ENCODE measurements at regions not wholly inside any gene's neighbourhood (a gene's known extent, or its start where the extent isn't known, plus 50 kb on each side); places are given as distances from the start of the nearest gene placed in this dataset.

DNA sequence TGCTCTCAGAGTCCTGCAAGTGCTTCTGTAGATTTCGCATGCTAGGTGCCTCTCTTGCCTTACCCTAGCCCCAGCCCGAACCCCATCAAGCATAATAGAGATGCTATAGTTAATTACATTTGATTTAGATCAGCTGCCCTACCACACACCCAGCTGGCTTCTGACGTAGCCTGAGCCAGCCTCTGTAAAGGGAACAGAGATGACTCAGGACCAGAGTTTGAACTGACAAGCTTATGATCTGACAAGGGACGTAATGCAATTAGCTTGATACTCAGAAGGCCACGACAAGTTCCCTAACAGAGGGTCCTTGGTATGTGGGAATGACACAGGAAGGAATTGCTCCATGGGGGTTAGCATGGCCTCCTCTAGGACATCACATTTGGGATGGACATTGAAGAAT, 126.6 kb downstream of the LRATD1 start:
- TF ChIP-seq ZNF140 (tag by site-specific recombination; IDR thresholded peaks at IDR 0.05) = no peak
- TF ChIP-seq, protein P1, sequence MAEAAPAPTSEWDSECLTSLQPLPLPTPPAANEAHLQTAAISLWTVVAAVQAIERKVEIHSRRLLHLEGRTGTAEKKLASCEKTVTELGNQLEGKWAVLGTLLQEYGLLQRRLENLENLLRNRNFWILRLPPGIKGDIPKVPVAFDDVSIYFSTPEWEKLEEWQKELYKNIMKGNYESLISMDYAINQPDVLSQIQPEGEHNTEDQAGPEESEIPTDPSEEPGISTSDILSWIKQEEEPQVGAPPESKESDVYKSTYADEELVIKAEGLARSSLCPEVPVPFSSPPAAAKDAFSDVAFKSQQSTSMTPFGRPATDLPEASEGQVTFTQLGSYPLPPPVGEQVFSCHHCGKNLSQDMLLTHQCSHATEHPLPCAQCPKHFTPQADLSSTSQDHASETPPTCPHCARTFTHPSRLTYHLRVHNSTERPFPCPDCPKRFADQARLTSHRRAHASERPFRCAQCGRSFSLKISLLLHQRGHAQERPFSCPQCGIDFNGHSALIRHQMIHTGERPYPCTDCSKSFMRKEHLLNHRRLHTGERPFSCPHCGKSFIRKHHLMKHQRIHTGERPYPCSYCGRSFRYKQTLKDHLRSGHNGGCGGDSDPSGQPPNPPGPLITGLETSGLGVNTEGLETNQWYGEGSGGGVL (tag by site-specific recombination; IDR thresholded peaks at IDR 0.05) = no peak
- TF ChIP-seq ZBTB1 (tag by site-specific recombination; IDR thresholded peaks at IDR 0.05) = no peak
- TF ChIP-seq ZNF600 (tag by site-specific recombination; IDR thresholded peaks at IDR 0.05) = no peak
- TF ChIP-seq IKZF3 (tag by site-specific recombination; IDR thresholded peaks at IDR 0.05) = no peak
- TF ChIP-seq ZNF138 (tag by site-specific recombination; IDR thresholded peaks at IDR 0.05; ENCODE audit: borderline replicate concordance) = no peak
- TF ChIP-seq GLI2 (tag by site-specific recombination; IDR thresholded peaks at IDR 0.05; ENCODE audit: borderline replicate concordance, low read depth) = no peak
- TF ChIP-seq CTCF (tag by site-specific recombination; IDR thresholded peaks at IDR 0.05) = no peak
- TF ChIP-seq BCL11A (tag by site-specific recombination; IDR thresholded peaks at IDR 0.05; ENCODE audit: low read depth) = no peak
- no peak for TF ChIP-seq ZNF274 (IDR thresholded peaks at IDR 0.05; ENCODE audit: low read length)
- TF ChIP-seq ZNF274 (tag by site-specific recombination; IDR thresholded peaks at IDR 0.05; ENCODE audit: borderline replicate concordance) = no peak
- TF ChIP-seq ZBTB21 (tag by site-specific recombination; IDR thresholded peaks at IDR 0.05) = no peak
- TF ChIP-seq KLF10 (tag by site-specific recombination; IDR thresholded peaks at IDR 0.05) = no peak

All from HEK293 (cell line).